Spleen (tissue), 11 donors: ENCODE measurements at regions not wholly inside any gene's neighbourhood (a gene's known extent, or its start where the extent isn't known, plus 50 kb on each side); places are given as distances from the start of the nearest gene placed in this dataset.

Experiments used
- DNase-seq: peaks from one replicate; pipeline ENCODE4 v3.0.0-alpha.2; 2020
- H3K27ac ChIP-seq, 8 donors: fragments of 200-600 bp; sonication (generic) in 7 of 8; 1 replicate in 4 of 8; 2 replicates in 4 of 8; pipeline versions ENCODE4 v1.5.0 to v1.8.0; 2016 to 2021; ENCODE audit warnings: inconsistent platforms in 4 of 8, mild to moderate bottlenecking in 4 of 8, moderate library complexity in 1 of 8
- H3K27me3 ChIP-seq, 7 donors: fragments of 200-600 bp; sonication (generic) in 6 of 7; replicated peaks in 1 of 7; 1 replicate in 4 of 7; 2 replicates in 3 of 7; pipeline versions ENCODE4 v1.5.0 to v1.8.0; 2016 to 2021; ENCODE audit warnings: inconsistent platforms in 3 of 7, mild to moderate bottlenecking in 1 of 7
- H3K36me3 ChIP-seq, 6 donors: fragments of 200-600 bp; sonication (generic) in 5 of 6; 1 replicate in 4 of 6; 2 replicates in 2 of 6; pipeline versions ENCODE4 v1.5.0 to v1.8.0; 2016 to 2021; ENCODE audit warnings: inconsistent platforms in 2 of 6
- H3K4me1 ChIP-seq, 6 donors: fragments of 200-600 bp; sonication (generic) in 5 of 6; 1 replicate in 3 of 6; 2 replicates in 3 of 6; pipeline versions ENCODE4 v1.5.0 to v1.8.0; 2016 to 2021; ENCODE audit warnings: inconsistent platforms in 3 of 6
- H3K4me3 ChIP-seq, 8 donors: fragments of 200-600 bp; sonication (generic) in 7 of 8; 1 replicate in 4 of 8; 2 replicates in 4 of 8; pipeline versions ENCODE4 v1.5.0 to v1.8.0; 2016 to 2021; ENCODE audit warnings: inconsistent platforms in 4 of 8, mild to moderate bottlenecking in 4 of 8, moderate library complexity in 2 of 8
- H3K9me3 ChIP-seq, 8 donors: fragments of 200-600 bp; sonication (generic) in 7 of 8; 1 replicate in 4 of 8; 2 replicates in 4 of 8; pipeline versions ENCODE4 v1.5.0 to v1.8.0; 2016 to 2021; ENCODE audit warnings: inconsistent platforms in 4 of 8
- POLR2A ChIP-seq, 3 donors: fragments of 450-650 bp; IDR thresholded peaks; one replicate each; pipeline ENCODE4 v1.5.1; 2017; ENCODE audit warnings: antibody characterized with exemption in 3 of 3, mild to moderate bottlenecking in 1 of 3
- POLR2AphosphoS5 ChIP-seq, 3 donors: sonication (generic); formaldehyde crosslinking; IDR thresholded peaks; one replicate each; pipeline ENCODE4 v1.5.1; 2017; ENCODE audit warnings: antibody characterized with exemption in 3 of 3
- WGBS, 5 donors: extraction: QIAGEN DNeasy Blood & Tissue Kit in 3 of 5; methylation state at CpG; one replicate each; pipeline versions ENCODE4 v1.1.5 to v1.1.7; 2013 to 2018; 5-methylcytosine and 5-hydroxymethylcytosine counted together
- intact Hi-C: fragments of 100-400 bp; cut with DNase I; formaldehyde crosslinking; loops from one replicate; pipeline ENCODE4 v1.15.0; 2023; ENCODE audit warnings: low total_unique reads
- TF ChIP-seq, protein P1 (sequence below), 11 experiments: fragments of 200-600 bp in 7 of 11; fragments of 450-650 bp in 4 of 11; sonication (generic) in 4 of 11; IDR thresholded peaks in 8 of 11; conservative IDR thresholded peaks in 3 of 11; 1 replicate in 7 of 11; 2 replicates in 4 of 11; pipeline versions ENCODE4 v1.4.0 to v1.8.0; 2016 to 2021; ENCODE audit warnings: antibody characterized with exemption in 11 of 11, inconsistent platforms in 4 of 11, mild to moderate bottlenecking in 1 of 11
- donor health status: healthy with polysubstance abuse.
- donor health status: DM: no; HTN: no; CAD: no; lungs with moderate emphysema.
- donor health status: DM: no; HTN: no; CAD: no.
- donor health status: Bipolar disorder and iron deficiency.
- donor health status: healthy.
- donor health status: DM: no; HTN: no; CAD: no.
- donor health status: DM: yes; HTN: yes; CAD: no.

DNA sequence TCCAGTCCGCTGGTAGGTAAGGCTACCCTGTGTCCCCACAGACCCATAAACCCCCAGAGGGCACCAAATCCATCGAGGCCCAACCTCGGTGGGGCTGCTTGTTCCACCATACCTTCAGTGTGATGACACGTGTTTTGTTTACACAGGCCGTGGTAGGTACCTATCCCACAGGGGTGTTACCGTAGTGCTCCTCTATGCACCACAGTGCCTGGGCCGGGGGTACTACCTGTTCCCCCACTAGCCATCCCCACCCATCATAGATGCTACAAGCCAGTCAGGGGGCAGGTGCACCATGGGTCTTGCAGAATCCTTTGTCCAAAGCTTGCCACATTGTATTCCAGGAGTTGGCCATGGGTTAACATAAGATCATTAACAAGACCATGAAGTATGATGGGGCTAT lies 796.2 kb downstream of the EFNA5 start:
- H3K36me3 ChIP-seq = no peaks in the 10 kb centered on the region
- H3K4me3 ChIP-seq = no peak overlapping the region
- peak; percentile 41 for DNase-seq
- no peaks in the 10 kb centered on the region for H3K4me1 ChIP-seq
- H3K27ac ChIP-seq = no peak overlapping the region
- H3K27me3 ChIP-seq = no peaks in the 10 kb centered on the region
- peaks cover 0 to 15% (median 10%) of the 10 kb centered on the region in 8 donors for H3K9me3 ChIP-seq
- intact Hi-C loops = no loop called here
- 90 to 95% (median 92%) methylated on average over 6 to 7 of the region's 7 CpGs for WGBS, 5 donors
- TF ChIP-seq POLR2AphosphoS5 (IDR thresholded peaks at IDR 0.05) (no peak), POLR2A (IDR thresholded peaks at IDR 0.05) (no peak)
- TF ChIP-seq, protein P1, sequence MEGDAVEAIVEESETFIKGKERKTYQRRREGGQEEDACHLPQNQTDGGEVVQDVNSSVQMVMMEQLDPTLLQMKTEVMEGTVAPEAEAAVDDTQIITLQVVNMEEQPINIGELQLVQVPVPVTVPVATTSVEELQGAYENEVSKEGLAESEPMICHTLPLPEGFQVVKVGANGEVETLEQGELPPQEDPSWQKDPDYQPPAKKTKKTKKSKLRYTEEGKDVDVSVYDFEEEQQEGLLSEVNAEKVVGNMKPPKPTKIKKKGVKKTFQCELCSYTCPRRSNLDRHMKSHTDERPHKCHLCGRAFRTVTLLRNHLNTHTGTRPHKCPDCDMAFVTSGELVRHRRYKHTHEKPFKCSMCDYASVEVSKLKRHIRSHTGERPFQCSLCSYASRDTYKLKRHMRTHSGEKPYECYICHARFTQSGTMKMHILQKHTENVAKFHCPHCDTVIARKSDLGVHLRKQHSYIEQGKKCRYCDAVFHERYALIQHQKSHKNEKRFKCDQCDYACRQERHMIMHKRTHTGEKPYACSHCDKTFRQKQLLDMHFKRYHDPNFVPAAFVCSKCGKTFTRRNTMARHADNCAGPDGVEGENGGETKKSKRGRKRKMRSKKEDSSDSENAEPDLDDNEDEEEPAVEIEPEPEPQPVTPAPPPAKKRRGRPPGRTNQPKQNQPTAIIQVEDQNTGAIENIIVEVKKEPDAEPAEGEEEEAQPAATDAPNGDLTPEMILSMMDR (IDR thresholded peaks at IDR 0.05 in 8 of 11, conservative IDR thresholded peaks at IDR 0.05 in 3 of 11) = no peak

DNA sequence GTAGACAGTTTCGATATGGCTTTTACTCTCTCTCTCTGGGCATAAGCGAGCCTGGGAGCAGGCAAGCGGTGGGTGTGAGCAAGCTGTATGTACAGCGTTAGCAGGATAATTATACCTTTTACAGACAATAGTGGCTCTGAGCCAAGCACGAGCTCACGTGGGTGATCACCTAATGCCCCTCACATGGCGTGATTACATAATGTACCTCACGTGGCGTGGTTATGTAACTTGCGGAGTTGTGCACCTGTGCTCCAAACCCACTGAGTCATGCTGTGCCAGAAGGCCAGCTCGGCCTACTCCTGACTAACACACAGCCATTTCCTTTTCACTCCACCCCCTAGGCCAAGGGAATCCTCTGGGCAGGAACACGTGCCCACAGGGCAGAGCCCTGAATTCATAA lies 797.2 kb downstream of the EFNA5 start:
- Histone ChIP-seq H3K9me3 (peaks cover 0 to 15% (median 10%) of the 10 kb centered on the region in 8 donors), H3K4me3 (no peak overlapping the region), H3K27ac (no peak overlapping the region), H3K36me3 (no peaks in the 10 kb centered on the region), H3K4me1 (no peaks in the 10 kb centered on the region), H3K27me3 (no peaks in the 10 kb centered on the region)
- 61 to 75% (median 69%) methylated on average over 12 of the region's 12 CpGs for WGBS, 5 donors
- intact Hi-C loops = no loop called here
- DNase-seq = no peak
- TF ChIP-seq, protein P1 (IDR thresholded peaks at IDR 0.05 in 8 of 11, conservative IDR thresholded peaks at IDR 0.05 in 3 of 11) = no peak
- TF ChIP-seq POLR2AphosphoS5 (IDR thresholded peaks at IDR 0.05) (no peak), POLR2A (IDR thresholded peaks at IDR 0.05) (no peak)

DNA sequence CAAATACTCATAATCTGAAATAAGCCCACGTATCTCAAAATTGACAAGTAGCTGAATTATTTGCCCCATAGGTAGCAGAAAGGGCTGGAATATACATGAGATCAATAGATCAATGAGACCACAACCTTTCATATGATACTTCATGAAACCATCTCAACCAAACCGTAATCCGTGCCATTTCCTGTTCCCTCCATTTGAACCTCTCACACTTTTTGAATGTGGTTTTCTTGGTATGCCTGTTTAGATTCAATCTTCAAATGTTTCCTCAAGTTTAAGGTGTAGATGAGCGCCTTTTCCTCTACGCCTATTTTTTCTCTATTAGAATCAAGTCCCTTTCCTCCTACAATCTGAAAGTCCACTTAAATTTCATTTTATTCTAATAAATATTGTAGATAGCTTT lies 805.5 kb downstream of the EFNA5 start:
- Histone ChIP-seq H3K9me3 (no peaks in the 10 kb centered on the region), H3K27ac (no peak overlapping the region), H3K36me3 (no peaks in the 10 kb centered on the region), H3K4me1 (no peaks in the 10 kb centered on the region), H3K4me3 (no peak overlapping the region), H3K27me3 (no peaks in the 10 kb centered on the region)
- intact Hi-C loops = no loop called here
- DNase-seq = no peak
- WGBS, 5 donors = 74 to 83% (median 80%) methylated on average over 5 of the region's 5 CpGs
- TF ChIP-seq, protein P1 (IDR thresholded peaks at IDR 0.05 in 8 of 11, conservative IDR thresholded peaks at IDR 0.05 in 3 of 11) = no peak

DNA sequence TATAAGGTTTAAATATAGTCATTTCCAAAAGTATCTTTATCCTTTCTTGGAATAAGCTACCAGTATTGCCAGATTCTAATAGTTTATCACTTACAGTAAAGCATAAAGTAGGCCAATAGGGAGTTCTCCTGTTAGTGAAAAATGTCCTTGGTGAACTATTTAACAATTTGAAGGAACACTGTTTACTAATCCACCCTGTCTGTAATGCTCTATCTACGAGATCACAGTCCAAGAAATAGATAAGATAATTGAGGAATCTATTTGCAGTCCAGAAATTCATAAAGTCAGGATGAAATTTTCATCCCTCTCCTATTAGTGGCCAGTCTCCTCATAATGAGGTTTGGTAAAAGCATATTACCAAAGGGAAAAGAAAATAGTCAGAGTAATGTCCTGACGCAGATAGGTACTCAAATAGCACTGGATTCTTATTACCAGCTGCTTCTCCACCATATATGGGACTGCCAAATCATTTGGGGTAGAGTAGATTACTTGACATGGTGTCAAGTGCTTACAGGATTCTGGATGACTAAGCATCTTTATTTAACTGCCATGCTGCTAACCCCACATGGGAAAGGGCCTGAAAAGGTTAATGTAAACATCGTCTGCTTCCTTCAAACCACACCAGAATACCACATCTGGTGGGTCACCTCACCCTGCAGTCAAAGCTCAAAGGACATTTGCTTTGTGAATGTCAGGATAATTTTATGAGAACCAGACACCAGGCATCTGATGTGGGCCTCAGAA lies 808.1 kb downstream of the EFNA5 start:
- WGBS, 5 donors = 26 to 41% (median 33%) methylated on average over 3 of the region's 3 CpGs
- TF ChIP-seq, protein P1 (IDR thresholded peaks at IDR 0.05 in 8 of 11, conservative IDR thresholded peaks at IDR 0.05 in 3 of 11) = no peak
- TF ChIP-seq POLR2A (IDR thresholded peaks at IDR 0.05) (no peak), POLR2AphosphoS5 (IDR thresholded peaks at IDR 0.05) (no peak)
- intact Hi-C loops = no loop called here

More for the DNA sequence above, 808.1 kb downstream of the EFNA5 start:
- Histone ChIP-seq H3K27me3 (no peaks in the 10 kb centered on the region), H3K4me3 (no peak overlapping the region), H3K9me3 (no peaks in the 10 kb centered on the region), H3K4me1 (no peaks in the 10 kb centered on the region), H3K27ac (no peak overlapping the region), H3K36me3 (no peaks in the 10 kb centered on the region)
- DNase-seq = no peak
